Endothelial cell of umbilical vein (primary cell): ENCODE measurements at regions not wholly inside any gene's neighbourhood (a gene's known extent, or its start where the extent isn't known, plus 50 kb on each side); places are given as distances from the start of the nearest gene placed in this dataset.

Experiments used
- EZH2 ChIP-seq: IDR thresholded peaks from 2 replicates; pipeline ENCODE4 v1.6.1; 2012; ENCODE audit warnings: borderline replicate concordance, low read depth, mild to moderate bottlenecking, moderate library complexity, low read length, inconsistent platforms; ENCODE audit not compliant: severe bottlenecking
- JUN ChIP-seq: IDR thresholded peaks from 2 replicates; pipeline ENCODE4 v1.6.1; 2011; ENCODE audit warnings: borderline replicate concordance, low read depth; ENCODE audit not compliant: insufficient read length, insufficient read depth
- POLR2A ChIP-seq: IDR thresholded peaks from 2 replicates; pipeline ENCODE4 v1.6.1; 2012; ENCODE audit warnings: low read depth, mild to moderate bottlenecking, control low read depth, low read length
- POLR2AphosphoS5 ChIP-seq: IDR thresholded peaks from 2 replicates; pipeline ENCODE4 v1.6.1; 2012; ENCODE audit warnings: low read depth, mild to moderate bottlenecking, control low read depth, low read length, moderate library complexity; ENCODE audit not compliant: insufficient read depth
- TF ChIP-seq, protein P1 (sequence below): IDR thresholded peaks from 2 replicates; pipeline ENCODE4 v1.6.1; 2011; ENCODE audit not compliant: insufficient read depth, insufficient read length
- TF ChIP-seq, protein P2 (sequence below), 2 donors: IDR thresholded peaks; 1 replicate in 1 of 2; 2 replicates in 1 of 2; pipeline ENCODE4 v1.5.1; 2011; ENCODE audit warnings: low read length in 2 of 2, mild to moderate bottlenecking in 2 of 2, moderate library complexity in 2 of 2, control low read depth in 1 of 2, inconsistent platforms in 1 of 2, low read depth in 1 of 2; ENCODE audit not compliant: insufficient read depth in 1 of 2; ENCODE audit errors: extremely low read depth in 1 of 2

DNA sequence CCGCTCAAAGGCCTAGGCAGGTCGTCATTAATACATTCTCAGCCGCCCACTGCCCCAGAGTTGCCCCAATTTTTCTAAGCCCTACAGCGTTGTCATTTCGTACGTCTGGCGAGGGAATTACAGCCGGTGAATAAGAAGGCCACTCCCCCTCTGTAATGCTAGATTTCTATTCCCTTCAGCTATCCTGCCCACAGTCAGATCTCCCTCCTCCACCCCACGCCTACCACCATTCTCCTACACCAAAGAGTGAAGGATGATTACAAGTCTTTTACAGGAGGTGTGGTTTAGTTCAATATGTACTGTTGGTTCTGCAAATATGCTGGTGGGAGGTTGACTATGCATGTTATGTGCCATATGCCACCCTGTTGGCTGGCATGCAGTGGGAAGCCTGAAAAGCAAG, 83.7 kb upstream of the SMIM15 start:
- TF ChIP-seq, protein P1, sequence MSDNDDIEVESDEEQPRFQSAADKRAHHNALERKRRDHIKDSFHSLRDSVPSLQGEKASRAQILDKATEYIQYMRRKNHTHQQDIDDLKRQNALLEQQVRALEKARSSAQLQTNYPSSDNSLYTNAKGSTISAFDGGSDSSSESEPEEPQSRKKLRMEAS, result no peak
- TF ChIP-seq, protein P2, sequence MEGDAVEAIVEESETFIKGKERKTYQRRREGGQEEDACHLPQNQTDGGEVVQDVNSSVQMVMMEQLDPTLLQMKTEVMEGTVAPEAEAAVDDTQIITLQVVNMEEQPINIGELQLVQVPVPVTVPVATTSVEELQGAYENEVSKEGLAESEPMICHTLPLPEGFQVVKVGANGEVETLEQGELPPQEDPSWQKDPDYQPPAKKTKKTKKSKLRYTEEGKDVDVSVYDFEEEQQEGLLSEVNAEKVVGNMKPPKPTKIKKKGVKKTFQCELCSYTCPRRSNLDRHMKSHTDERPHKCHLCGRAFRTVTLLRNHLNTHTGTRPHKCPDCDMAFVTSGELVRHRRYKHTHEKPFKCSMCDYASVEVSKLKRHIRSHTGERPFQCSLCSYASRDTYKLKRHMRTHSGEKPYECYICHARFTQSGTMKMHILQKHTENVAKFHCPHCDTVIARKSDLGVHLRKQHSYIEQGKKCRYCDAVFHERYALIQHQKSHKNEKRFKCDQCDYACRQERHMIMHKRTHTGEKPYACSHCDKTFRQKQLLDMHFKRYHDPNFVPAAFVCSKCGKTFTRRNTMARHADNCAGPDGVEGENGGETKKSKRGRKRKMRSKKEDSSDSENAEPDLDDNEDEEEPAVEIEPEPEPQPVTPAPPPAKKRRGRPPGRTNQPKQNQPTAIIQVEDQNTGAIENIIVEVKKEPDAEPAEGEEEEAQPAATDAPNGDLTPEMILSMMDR (IDR thresholded peaks at IDR 0.05; ENCODE audit: extremely low read depth in 1 of 2, insufficient read depth in 1 of 2, low read depth in 1 of 2, low read length in 2 of 2), result no peak
- TF ChIP-seq POLR2AphosphoS5, result no peak
- no peak for TF ChIP-seq POLR2A
- no peak for TF ChIP-seq EZH2
- no peak for TF ChIP-seq JUN
